GM19467 (cell line): ENCODE measurements at regions not wholly inside any gene's neighbourhood (a gene's known extent, or its start where the extent isn't known, plus 50 kb on each side); places are given as distances from the start of the nearest gene placed in this dataset.

Source experiments
- ATAC-seq: cut with Tn5 transposase; IDR thresholded peaks from one replicate; pipeline ENCODE4 v1.9.1; 2021; ENCODE audit warnings: mild to moderate bottlenecking, moderate library complexity; ENCODE audit not compliant: unreplicated experiment

DNA sequence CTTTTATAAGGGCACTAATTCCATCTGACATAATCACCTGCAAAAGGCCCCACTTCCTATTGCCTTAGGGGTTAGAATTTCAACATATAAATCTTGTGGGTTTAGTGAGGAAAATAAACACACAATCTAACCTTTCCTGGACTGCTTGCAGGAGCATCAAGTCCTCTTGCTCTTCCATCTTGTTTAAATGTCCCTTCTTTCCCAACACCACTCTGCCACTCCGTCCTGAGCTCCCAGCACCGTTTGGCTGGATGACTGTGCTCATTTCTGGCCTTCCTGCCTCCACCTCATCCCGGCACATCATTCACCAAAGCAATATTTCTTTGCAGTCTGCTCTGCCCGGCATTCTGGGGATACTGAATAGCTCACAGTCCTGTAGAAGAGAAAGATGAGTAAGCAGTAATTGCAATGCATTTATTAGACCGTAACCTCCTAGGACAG lies 247.8 kb downstream of the BCL2 start:
- ATAC-seq = no peak

DNA sequence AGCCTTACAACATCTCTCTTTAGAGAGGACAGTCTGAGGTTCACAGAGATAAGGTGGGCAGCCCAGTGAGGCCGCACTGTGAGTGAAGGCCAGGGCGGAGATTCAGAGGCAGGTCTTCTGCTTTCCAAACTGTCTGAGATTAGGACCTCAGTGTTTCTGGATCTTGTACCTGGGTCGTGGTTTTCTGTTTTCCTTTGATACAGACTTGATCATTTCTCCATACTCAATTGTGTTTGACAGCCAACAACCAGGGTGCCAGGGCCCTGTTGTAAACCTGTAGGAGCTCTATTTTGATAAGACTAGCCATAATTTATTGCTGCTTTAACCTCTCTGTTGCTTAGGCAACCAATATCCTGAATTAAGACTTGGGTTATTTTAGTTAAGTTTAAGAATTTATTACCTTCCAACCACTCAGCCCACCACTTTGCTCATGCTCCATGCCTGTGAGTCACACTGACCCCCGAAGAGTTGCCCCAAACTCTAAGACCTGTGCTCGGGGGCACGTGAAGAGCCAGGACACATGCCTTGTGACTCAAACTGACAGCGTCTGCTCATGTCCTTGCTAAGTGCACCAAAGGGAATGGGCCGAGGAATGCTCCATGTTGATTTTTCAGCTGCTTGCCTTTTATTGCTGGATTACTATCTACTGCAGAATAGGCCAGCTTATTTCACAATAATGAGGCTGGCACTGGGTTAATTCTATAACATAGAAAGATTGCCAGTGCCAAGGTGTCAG lies 248.6 kb downstream of the BCL2 start:
- ATAC-seq = no peak

DNA sequence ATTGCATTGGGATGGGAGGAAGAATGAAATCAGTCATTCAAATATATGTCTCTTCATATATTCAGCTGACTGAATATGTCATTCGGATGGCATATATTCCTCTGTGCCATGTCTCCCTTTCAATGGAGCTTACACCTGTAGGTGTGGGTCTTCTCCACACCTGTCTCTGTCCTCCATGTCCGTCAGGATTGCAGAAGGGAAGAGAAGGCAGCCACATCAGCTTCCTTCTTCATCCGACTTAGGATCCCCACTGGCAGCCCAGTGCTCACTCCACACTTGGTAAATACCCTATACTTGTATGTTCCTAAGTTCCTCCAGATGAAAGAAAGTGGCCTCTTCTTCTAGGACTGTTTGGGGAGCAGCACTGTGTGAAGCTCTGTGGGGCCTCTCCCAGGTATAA lies 250.1 kb downstream of the BCL2 start:
- ATAC-seq = no peak

DNA sequence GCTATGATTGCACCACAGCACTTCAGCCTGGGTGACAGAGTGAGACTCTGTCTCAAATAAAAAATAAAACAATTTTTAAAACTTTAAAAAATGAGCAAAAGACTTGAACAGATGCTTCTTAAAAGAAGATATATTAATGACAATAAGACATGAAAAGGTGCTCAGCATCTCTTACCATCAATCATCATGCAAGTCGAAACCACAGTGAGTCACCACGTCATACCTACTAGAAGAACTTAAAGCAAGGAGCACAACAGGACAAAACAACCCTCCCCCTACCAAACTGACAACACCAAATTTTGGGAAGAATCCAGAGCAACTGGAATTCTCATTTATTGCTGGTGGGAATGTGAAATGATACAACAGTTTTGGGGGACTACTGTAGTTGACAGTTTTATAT lies 251.6 kb downstream of the BCL2 start:
- no peak for ATAC-seq

DNA sequence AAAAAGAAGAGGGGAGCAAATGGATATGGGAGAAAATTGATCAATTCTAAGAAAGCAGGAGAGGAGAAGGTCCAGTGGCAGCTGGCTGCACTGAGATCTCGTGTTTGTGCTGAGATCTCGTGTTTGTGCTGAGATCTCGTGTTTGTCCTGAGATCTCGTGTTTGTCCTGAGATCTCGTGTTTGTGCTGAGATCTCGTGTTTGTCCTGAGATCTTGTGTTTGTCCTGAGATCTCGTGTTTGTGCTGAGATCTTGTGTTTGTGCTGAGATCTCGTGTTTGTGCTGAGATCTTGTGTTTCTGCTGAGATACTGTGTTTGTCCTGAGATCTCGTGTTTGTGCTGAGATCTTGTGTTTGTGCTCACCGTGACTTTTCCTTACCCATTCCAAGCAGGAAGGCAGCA lies 254.4 kb downstream of the BCL2 start:
- ATAC-seq = no peak

DNA sequence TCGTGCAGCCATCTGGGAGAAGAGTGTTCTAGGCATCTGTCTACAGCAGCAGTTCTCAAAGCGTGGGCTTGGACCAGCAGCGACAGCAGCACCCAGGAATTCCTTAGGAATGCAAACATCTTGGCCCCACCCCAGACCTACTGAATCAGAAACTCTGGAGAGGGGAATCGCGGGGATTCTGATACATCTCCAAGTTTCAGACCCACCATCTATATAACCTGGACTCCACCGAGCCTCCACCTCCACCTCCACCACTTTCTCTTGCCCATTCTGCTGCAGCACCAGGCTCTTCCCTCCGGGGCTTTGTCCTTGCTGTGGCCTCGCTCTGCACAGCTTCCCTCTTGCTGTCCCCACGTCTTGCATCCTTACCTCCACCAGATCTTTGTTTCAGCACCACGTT lies 256.4 kb downstream of the BCL2 start:
- ATAC-seq = no peak

DNA sequence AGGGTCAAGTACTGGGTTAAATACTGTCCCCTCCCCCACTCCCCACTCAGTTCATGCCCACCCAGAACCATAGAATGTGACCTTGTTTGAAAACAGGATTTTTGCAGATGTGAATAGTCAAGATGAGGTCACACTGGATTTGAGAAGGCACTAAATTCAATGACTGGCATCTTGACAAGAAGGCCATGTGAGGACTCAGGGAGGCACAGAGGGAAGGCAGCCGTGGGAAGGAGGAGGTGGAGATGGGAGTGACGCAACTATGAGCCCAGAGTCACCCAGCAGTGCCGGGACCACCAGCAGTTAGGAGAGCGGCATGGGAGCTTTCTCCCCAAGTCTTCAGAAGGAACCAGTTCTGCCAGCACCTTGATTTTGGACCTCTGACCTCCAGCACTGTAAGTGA lies 257.3 kb downstream of the BCL2 start:
- ATAC-seq = no peak

DNA sequence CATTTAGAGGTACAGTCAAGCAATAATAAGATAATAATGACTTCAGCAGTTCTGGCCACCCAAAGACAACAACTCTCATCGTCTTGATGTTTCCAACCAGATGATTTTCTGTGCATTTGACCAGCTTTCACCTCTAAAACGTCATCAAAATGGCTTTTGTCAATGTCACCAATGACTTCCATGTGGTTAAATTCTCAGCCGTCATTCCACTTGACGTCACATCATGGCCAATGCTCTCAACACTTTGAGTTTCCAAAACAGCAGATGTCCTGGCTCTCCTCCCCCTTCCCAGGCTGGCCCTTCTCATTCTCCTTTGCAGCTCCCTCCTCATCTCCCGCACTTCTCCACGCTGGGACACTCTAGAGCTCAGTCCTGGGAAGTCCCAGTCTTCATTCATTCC lies 258.3 kb downstream of the BCL2 start:
- no peak for ATAC-seq

DNA sequence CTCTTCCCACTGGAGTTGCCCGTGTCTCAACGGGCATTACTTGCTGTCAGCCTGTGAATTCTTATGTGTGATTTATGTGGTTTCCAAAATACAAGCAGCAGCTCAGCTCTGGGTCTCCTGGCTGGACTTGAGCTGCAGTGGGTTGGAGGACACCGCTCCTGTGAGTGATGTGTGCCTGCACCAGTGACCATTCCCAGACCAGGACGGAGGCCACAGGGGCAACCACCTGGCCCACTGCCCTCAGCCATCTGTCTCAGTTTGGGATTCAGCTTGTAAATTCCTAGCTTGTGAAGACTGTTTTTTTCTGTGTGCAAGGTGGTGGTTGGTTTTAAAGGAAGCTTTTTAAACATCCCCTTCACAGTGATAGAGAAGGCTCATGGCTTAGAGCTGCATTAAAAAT lies 261.0 kb downstream of the BCL2 start:
- no peak for ATAC-seq

DNA sequence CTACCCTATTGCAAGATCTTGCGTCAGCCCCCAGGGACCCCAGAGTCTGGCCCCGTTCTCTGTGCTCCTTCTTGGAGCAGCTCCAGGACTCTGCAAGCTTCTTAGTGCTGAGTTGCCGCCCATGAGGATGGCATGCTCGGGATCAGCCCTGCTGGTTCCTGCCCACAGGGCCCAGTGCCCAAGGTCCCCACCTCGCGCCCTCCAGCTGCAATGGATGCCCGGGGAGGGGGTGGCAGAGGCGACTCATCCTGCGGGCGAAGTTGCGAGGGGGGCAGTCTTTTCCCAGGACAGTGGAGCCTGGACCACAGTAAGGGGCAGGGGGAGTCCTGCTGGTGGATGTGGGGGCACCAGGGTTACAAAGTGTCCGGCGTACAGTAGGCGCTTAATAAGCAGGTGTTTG lies 261.9 kb downstream of the BCL2 start:
- no peak for ATAC-seq

DNA sequence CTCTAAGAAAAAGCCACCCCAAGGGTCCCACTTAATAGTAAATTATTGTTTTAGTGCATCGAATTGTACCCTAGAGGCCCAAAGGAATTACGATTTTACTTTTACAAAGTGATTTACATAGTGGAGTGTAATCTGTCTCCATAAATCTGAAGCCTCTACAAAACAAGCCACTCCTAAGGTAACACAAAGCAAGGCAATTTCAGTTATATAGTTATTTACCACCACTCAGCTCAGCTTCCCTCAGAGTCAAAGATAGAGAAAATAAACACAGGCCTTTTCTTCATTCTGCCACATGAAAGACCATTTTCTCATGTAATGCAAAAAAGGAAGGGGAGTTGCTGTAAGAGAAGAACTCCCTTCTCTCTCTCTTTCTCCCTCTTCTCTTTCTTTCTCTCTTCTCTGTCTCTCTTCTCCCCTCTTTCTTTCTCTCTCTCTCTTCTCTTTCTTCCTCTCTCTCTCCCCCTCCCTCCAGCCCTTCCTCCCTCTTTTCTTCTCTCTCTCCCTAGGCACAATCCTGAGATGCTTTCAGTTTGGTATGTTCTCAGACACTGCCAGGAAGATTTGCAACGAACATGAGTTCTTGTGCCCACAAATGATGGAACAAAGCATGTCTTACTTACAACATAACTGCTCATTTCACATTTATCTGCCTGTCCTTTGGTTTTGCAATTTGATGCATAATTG lies 264.5 kb downstream of the BCL2 start:
- no peak for ATAC-seq

DNA sequence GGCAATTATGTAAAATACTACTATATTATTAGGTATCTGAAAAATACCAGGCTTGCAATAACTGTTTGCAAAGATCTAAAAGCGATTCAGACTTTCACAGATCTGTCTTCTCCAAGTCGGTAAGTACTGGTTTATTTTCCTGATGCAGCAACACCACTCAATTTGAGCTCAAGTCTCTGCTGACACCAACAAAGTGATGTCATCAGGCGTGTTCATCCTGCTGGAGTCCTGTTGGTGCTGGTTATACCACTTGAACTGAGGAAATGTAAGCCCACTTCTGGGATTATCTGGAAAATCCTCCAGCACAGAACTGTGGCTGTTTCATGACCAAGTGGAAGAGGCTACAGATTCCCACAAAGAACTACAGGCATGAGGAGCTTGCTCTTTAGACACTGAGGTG lies 267.6 kb downstream of the BCL2 start:
- ATAC-seq = no peak

DNA sequence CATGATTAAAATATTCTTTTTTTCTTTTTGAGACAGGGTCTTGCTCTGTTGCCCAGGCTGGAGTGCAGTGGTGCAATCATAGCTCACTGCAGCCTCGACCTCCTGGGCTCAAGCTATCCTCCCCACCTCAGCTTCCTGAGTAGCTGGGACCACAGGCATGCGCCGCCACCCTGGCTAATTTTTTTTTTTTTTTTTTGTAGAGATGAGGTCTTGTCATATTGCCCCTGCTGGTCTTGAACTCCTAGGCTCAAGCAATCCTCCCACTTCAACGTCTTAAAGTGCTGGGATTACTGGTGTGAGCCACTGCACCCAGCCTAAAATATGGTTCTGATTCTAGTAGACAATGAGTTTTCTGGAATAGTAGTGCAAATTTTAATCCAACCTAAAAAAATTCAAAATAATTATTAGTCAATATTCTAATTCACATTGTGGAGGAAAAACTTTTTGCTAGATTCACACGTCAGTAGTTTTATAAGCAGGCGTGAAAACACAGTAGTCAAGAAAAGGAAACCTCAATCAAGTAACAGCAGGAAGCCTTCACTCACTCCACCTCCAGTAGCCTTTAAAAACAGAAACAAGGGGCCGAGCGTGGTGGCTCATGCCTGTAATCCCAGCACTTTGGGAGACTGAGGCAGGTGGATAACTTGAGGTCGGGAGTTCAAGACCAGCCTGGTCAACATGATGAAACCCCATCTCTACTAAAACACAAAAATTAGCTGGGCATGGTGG lies 268.7 kb downstream of the BCL2 start:
- peak; percentile 67 for ATAC-seq

DNA sequence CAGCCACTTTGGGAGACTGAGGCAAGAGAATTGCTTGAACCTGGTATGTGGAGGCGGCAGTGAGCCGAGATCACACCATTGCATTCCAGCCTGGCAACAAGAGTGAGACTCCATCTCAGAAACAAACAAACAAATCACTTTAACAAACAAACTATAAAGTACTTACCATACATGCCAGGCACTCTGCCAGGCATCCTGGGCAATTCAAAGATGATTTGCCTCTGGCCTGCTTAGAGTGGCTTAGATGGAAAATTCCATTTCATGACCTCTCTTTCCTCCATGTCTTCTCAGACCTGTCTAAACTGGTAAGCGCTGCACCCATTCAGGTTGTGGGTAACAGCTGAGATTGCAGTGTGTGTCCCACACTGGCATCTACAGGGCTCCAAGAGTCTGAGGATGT lies 273.2 kb downstream of the BCL2 start:
- ATAC-seq = no peak

DNA sequence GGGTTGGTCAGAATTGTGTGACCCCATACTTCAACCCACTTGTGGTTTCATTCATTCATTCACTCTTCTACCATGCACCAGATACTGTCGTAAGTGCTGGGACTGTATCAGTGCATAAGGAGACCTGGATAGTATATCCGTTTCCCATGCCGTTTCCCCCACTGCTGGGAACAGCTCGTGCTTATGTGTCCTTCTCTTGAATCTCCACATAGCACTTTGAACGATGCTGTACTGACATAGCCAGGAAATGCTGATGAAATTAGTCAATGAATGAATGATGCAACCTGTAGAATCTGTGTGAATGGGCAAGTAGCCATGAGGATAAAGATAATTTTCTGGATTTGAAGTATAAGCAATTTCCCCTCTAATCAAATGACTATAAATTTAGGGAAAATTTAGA lies 276.1 kb downstream of the BCL2 start:
- no peak for ATAC-seq

DNA sequence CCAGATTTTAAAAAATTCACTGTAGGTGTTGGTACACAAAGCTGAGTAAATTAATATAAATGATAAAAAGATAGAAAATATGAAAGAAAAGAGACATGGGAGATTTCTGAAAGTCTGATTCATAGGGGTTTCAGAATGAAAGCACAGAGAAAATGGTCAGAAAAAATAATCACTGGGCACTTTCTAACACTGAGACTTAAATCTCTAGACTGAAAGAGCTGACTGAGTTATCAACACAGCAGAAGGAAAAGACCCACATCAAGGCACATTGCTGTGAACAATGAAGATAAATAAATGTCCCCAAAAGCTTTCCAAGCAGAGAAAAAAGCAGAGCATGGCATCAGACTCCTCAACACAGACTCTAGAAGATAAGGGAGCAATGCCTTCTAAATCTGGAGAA lies 277.2 kb downstream of the BCL2 start:
- ATAC-seq = no peak

DNA sequence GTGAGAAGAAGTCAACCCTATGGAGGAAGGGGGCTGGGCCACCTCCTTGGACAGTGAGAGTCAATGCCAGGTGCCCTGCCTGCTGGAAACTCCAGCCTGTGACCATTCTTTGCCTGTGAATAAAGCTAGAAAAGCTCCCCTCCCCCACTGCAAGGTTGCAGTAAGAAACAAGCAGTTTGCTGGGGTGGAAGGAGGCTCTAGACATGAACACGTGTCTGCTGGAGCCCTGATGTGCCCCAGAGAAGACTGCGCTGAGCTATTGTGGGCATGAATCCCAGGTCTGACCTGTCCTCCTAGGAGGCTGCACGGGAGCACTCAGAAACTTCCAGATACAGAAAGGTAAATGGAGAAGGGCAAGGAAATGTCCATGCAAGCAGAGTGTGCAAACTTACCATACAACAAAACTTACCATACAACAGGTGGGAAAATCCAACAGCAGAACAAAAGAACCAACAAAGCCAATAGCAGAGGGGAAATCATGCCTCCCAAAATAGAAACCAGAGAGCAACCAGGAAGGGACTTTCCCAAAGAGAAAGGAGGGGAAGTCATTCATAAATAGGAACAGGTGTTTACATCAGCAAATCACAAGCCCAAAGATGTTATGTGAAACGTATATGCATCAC lies 278.7 kb downstream of the BCL2 start:
- peak; percentile 65 for ATAC-seq

DNA sequence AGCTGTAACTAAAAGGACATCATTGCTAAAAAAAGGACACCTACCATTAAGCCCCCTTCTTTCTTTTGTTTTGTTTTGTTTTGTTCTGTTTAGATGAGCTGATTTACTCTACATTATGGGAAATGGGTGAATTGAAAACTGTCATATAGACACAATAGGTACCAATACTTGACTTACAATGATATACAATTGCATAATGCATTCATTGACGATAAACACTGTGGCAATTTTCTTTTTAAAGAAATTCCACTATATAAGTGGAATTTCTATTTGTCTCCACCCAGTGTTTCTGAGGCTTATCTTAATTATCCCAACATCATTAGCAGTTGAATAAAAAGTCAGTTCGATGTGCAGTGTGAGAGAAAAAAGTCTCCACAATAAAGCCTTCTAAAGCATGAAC lies 282.1 kb downstream of the BCL2 start:
- ATAC-seq = no peak

DNA sequence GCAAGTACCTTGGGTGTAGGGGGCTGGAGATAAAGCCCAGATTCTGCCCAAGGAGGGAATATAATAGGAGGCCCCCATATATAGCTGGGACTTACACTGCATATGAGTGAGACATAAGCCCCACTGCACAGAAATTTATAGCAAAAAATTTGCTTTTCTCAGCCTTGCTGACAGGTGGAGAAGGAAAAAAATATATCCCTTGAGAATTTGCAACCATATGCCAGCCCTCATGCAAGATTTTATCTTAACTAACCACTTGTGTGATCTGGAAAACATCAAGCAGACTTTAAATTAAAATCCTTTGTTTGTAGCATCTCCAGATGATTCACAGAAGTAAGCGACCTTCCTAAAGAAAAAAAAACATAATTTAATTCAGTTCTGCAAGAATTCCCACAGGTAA lies 288.2 kb downstream of the BCL2 start:
- ATAC-seq = no peak
